ENCODE measurements at regions not wholly inside any gene's neighbourhood (a gene's known extent, or its start where the extent isn't known, plus 50 kb on each side); places are given as distances from the start of the nearest gene placed in this dataset.

DNA sequence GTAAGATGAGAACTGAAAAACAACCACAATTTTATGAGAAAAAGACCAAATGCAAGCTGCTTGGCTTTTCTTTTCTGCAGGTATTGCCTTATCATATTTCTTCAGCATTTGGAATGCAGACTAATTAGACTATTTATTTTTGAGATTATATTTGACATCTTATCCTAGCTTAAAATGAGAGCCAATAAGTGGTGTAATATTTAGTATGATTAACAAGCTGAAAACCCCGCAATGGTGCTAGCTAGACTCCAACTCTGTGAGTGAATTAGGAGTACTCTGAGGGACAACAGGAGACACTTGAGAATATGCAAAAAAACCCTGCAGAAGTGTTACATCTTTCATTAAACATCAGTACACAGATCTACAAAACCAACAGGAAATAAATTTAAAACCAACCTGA lies 180.3 kb upstream of the MEOX2 start:
- TF ChIP-seq CTCF (IDR thresholded peaks at IDR 0.05) (no peak), POLR2AphosphoS5 (IDR thresholded peaks at IDR 0.05; ENCODE audit: insufficient read depth in 1 of 2, low read depth in 1 of 2) (no peak), POLR2A (IDR thresholded peaks at IDR 0.05) (no peak)

All from vagina (tissue), 2 donors.